Breast epithelium (tissue), 3 donors: ENCODE measurements at regions not wholly inside any gene's neighbourhood (a gene's known extent, or its start where the extent isn't known, plus 50 kb on each side); places are given as distances from the start of the nearest gene placed in this dataset.
"Not testable (repeated sequence)": the region's sequence is repeated elsewhere in the genome, so short reads cannot be mapped to it uniquely, and the experiment has no call there.

ENCODE experiments used
- POLR2A ChIP-seq: fragments of 450-650 bp; IDR thresholded peaks from one replicate; pipeline ENCODE4 v1.6.1; 2016; ENCODE audit warnings: antibody characterized with exemption, mild to moderate bottlenecking, moderate library complexity
- POLR2AphosphoS5 ChIP-seq, 3 donors: sonication (generic); formaldehyde crosslinking; IDR thresholded peaks; one replicate each; pipeline ENCODE4 v1.6.1; 2017; ENCODE audit warnings: antibody characterized with exemption in 3 of 3
- TF ChIP-seq, protein P1 (sequence below), 3 donors: fragments of 450-650 bp; IDR thresholded peaks; one replicate each; pipeline ENCODE4 v1.5.1; 2016 to 2017; ENCODE audit warnings: antibody characterized with exemption in 3 of 3, mild to moderate bottlenecking in 3 of 3, moderate library complexity in 3 of 3

DNA sequence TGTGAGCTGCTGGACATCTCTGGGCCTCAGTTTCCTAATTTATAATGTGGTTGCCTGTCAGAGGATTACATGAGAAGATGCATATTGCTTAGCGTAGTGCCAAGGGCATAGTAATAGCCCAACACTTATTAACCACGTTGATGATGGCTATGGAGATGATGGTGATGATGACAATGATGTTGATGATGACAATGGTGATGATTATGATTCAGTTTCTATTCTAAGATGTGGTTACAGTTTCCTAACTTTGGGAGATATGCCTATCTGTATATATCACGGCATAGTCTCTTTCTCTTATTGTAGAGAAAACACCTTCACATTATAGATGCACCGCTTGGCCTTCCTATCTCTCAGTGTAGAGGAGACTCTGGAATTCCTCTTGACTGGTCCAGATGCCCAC lies 311.9 kb upstream of the PLGLB2 start:
- TF ChIP-seq, protein P1, sequence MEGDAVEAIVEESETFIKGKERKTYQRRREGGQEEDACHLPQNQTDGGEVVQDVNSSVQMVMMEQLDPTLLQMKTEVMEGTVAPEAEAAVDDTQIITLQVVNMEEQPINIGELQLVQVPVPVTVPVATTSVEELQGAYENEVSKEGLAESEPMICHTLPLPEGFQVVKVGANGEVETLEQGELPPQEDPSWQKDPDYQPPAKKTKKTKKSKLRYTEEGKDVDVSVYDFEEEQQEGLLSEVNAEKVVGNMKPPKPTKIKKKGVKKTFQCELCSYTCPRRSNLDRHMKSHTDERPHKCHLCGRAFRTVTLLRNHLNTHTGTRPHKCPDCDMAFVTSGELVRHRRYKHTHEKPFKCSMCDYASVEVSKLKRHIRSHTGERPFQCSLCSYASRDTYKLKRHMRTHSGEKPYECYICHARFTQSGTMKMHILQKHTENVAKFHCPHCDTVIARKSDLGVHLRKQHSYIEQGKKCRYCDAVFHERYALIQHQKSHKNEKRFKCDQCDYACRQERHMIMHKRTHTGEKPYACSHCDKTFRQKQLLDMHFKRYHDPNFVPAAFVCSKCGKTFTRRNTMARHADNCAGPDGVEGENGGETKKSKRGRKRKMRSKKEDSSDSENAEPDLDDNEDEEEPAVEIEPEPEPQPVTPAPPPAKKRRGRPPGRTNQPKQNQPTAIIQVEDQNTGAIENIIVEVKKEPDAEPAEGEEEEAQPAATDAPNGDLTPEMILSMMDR (IDR thresholded peaks at IDR 0.05): not testable (repeated sequence)
- not testable (repeated sequence) for TF ChIP-seq POLR2A; POLR2AphosphoS5 (IDR thresholded peaks at IDR 0.05)
